Keratinocyte (primary cell): ENCODE measurements at regions not wholly inside any gene's neighbourhood (a gene's known extent, or its start where the extent isn't known, plus 50 kb on each side); places are given as distances from the start of the nearest gene placed in this dataset.

Experiments
- DNase-seq: peaks from one replicate; pipeline ENCODE4 v3.0.0-alpha.2; 2011; ENCODE audit warnings: low read depth, missing footprints, low spot score
- FAIRE-seq: peaks from 2 replicates; lab custom pipeline; 2011; peaks lifted over from hg19 to GRCh38; lab: Jason Lieb, UNC
- H2AFZ ChIP-seq: 2 replicates; pipeline ENCODE4 v1.6.0; 2012; ENCODE audit warnings: low read length, control low read depth, inconsistent platforms; ENCODE audit not compliant: control insufficient read depth
- H3K27ac ChIP-seq: 2 replicates; pipeline ENCODE4 v1.5.1; 2011; ENCODE audit warnings: low read length; ENCODE audit not compliant: control insufficient read depth, insufficient read depth
- H3K27me3 ChIP-seq: 3 replicates; pipeline ENCODE4 v1.6.0; 2011; ENCODE audit warnings: low read length; ENCODE audit not compliant: control insufficient read depth, insufficient read depth; ENCODE audit errors: extremely low read depth
- H3K36me3 ChIP-seq, 2 experiments: 2 replicates in 1 of 2; 3 replicates in 1 of 2; pipeline ENCODE4 v1.5.1; 2011; ENCODE audit warnings: low read length in 2 of 2, mild to moderate bottlenecking in 1 of 2; ENCODE audit not compliant: control insufficient read depth in 2 of 2, insufficient read depth in 2 of 2; ENCODE audit errors: extremely low read depth in 1 of 2
- H3K4me1 ChIP-seq: 3 replicates; pipeline ENCODE4 v1.5.1; 2011; ENCODE audit warnings: low read length; ENCODE audit not compliant: control insufficient read depth, insufficient read depth; ENCODE audit errors: extremely low read depth
- H3K4me2 ChIP-seq: 3 replicates; pipeline ENCODE4 v1.6.0; 2011; ENCODE audit warnings: low read depth, low read length; ENCODE audit not compliant: control insufficient read depth, insufficient read depth; ENCODE audit errors: extremely low read depth
- H3K4me3 ChIP-seq, 3 experiments: fragments of 200-600 bp in 1 of 3; sonication (generic) in 1 of 3; 2 replicates in 2 of 3; 3 replicates in 1 of 3; pipeline ENCODE4 v1.5.1; 2011 to 2016; ENCODE audit warnings: low read length in 3 of 3, mild to moderate bottlenecking in 3 of 3, control low read depth in 2 of 3, inconsistent platforms in 1 of 3, low read depth in 1 of 3, mixed read lengths in 1 of 3, mixed run types in 1 of 3, moderate library complexity in 1 of 3; ENCODE audit not compliant: control insufficient read depth in 2 of 3, insufficient read depth in 2 of 3; ENCODE audit errors: extremely low read depth in 1 of 3
- H3K79me2 ChIP-seq: 2 replicates; pipeline ENCODE4 v1.6.0; 2012; ENCODE audit warnings: low read length; ENCODE audit not compliant: control insufficient read depth, insufficient read depth
- H3K9ac ChIP-seq: 3 replicates; pipeline ENCODE4 v1.6.0; 2011; ENCODE audit warnings: low read length; ENCODE audit not compliant: control insufficient read depth, insufficient read depth; ENCODE audit errors: extremely low read depth
- H3K9me1 ChIP-seq: 3 replicates; pipeline ENCODE4 v1.6.0; 2011; ENCODE audit warnings: low read length; ENCODE audit not compliant: control insufficient read depth, insufficient read depth; ENCODE audit errors: extremely low read depth
- H3K9me3 ChIP-seq: 2 replicates; pipeline ENCODE4 v1.5.1; 2012; ENCODE audit warnings: low read depth, low read length; ENCODE audit not compliant: control insufficient read depth
- H4K20me1 ChIP-seq: 3 replicates; pipeline ENCODE4 v1.6.0; 2011; ENCODE audit warnings: low read length; ENCODE audit not compliant: control insufficient read depth, insufficient read depth; ENCODE audit errors: extremely low read depth
- CTCF ChIP-seq, 3 experiments: IDR thresholded peaks in 1 of 3; conservative IDR thresholded peaks in 1 of 3; optimal IDR thresholded peaks in 1 of 3; 2 replicates in 2 of 3; 3 replicates in 1 of 3; pipeline versions ENCODE3 to v1.5.1; 2011; ENCODE audit warnings: low read length in 3 of 3, mild to moderate bottlenecking in 3 of 3, moderate library complexity in 2 of 3, control low read depth in 1 of 3, inconsistent platforms in 1 of 3; ENCODE audit not compliant: insufficient read depth in 2 of 3; ENCODE audit errors: extremely low read depth in 1 of 3
- EZH2 ChIP-seq: IDR thresholded peaks from one replicate; pipeline ENCODE4 v1.6.1; 2012; ENCODE audit warnings: inconsistent platforms, mild to moderate bottlenecking, low read length, moderate library complexity
- dilution Hi-C: fragments of 300-500 bp; cut with MboI; formaldehyde crosslinking; loops from one replicate; pipeline ENCODE4 v1.7.0; 2020; ENCODE audit warnings: low sequenced_read_pairs; ENCODE audit not compliant: extremely low pct_ligation_motif_present

GRCh38 chr4:64883087-64883807, 474.0 kb upstream of the TECRL start:
- Histone ChIP-seq H3K4me1 (no peaks in the 10 kb centered on the region), H3K4me3 (no peak overlapping the region), H3K79me2 (no peaks in the 10 kb centered on the region), H2AFZ (no peak overlapping the region), H3K36me3 (no peaks in the 10 kb centered on the region), H3K4me2 (no peak overlapping the region), H3K27ac (no peak overlapping the region), H3K9me3 (no peaks in the 10 kb centered on the region), H3K9ac (no peak overlapping the region), H3K27me3 (no peaks in the 10 kb centered on the region), H4K20me1 (no peaks in the 10 kb centered on the region), H3K9me1 (no peaks in the 10 kb centered on the region)
- dilution Hi-C loops = no loop called here
- DNase-seq (no peak), FAIRE-seq (no peak)
- TF ChIP-seq EZH2 (no peak), CTCF (optimal IDR thresholded peaks at IDR 0.05 in 1 of 3, IDR thresholded peaks at IDR 0.05 in 1 of 3, conservative IDR thresholded peaks at IDR 0.05 in 1 of 3; ENCODE audit: extremely low read depth in 1 of 3, insufficient read depth in 2 of 3, low read length in 3 of 3) (no peak)

- H3K9me1 ChIP-seq = no peaks in the 10 kb centered on the region
- TF ChIP-seq EZH2 (no peak), CTCF (optimal IDR thresholded peaks at IDR 0.05 in 1 of 3, IDR thresholded peaks at IDR 0.05 in 1 of 3, conservative IDR thresholded peaks at IDR 0.05 in 1 of 3; ENCODE audit: extremely low read depth in 1 of 3, insufficient read depth in 2 of 3, low read length in 3 of 3) (no peak)
- DNase-seq (no peak), FAIRE-seq (no peak)
- no peaks in the 10 kb centered on the region for H3K36me3 ChIP-seq
- H3K79me2 ChIP-seq = no peaks in the 10 kb centered on the region
- no peaks in the 10 kb centered on the region for H3K4me1 ChIP-seq
- no peaks in the 10 kb centered on the region for H4K20me1 ChIP-seq
- dilution Hi-C loops = no loop called here
- H3K9me3 ChIP-seq = no peaks in the 10 kb centered on the region
- H3K27me3 ChIP-seq = no peaks in the 10 kb centered on the region
- H2AFZ ChIP-seq = no peak overlapping the region
- no peak overlapping the region for H3K4me2 ChIP-seq
- H3K9ac ChIP-seq = no peak overlapping the region
- no peak overlapping the region for H3K4me3 ChIP-seq
- no peak overlapping the region for H3K27ac ChIP-seq
Observed at GRCh38 chr4:64882311-64883086, 473.2 kb upstream of the TECRL start.
